Tibial nerve (tissue), 4 donors: ENCODE measurements at regions not wholly inside any gene's neighbourhood (a gene's known extent, or its start where the extent isn't known, plus 50 kb on each side); places are given as distances from the start of the nearest gene placed in this dataset.

Experiments used
- DNase-seq, 2 donors: peaks; one replicate each; pipeline ENCODE4 v3.0.0-alpha.2; 2019; ENCODE audit warnings: low spot score in 2 of 2
- H3K27ac ChIP-seq, 4 donors: fragments of 200-600 bp; sonication (generic) in 3 of 4; one replicate each; pipeline ENCODE4 v1.5.1; 2017 to 2019; ENCODE audit warnings: mild to moderate bottlenecking in 1 of 4
- H3K27me3 ChIP-seq, 2 donors: fragments of 200-600 bp; sonication (generic) in 1 of 2; one replicate each; pipeline versions ENCODE4 v1.5.1 to v1.6.0; 2017 to 2019
- H3K36me3 ChIP-seq, 3 donors: fragments of 200-600 bp; sonication (generic); one replicate each; pipeline ENCODE4 v1.5.1; 2018 to 2019
- H3K4me1 ChIP-seq, 4 donors: fragments of 200-600 bp; sonication (generic) in 3 of 4; one replicate each; pipeline ENCODE4 v1.5.1; 2017 to 2019
- H3K4me3 ChIP-seq, 4 donors: fragments of 200-600 bp; sonication (generic) in 3 of 4; one replicate each; pipeline ENCODE4 v1.5.1; 2017 to 2019; ENCODE audit warnings: mild to moderate bottlenecking in 1 of 4, moderate library complexity in 1 of 4
- H3K9me3 ChIP-seq, 4 donors: fragments of 200-600 bp; sonication (generic) in 3 of 4; one replicate each; pipeline ENCODE4 v1.5.1; 2017 to 2019
- CTCF ChIP-seq, 5 experiments: fragments of 200-600 bp in 3 of 5; fragments of 450-650 bp in 2 of 5; sonication (generic) in 3 of 5; IDR thresholded peaks; one replicate each; pipeline ENCODE4 v1.5.1; 2016 to 2019; ENCODE audit warnings: antibody characterized with exemption in 5 of 5, mild to moderate bottlenecking in 3 of 5, moderate library complexity in 2 of 5
- EP300 ChIP-seq, 2 donors: sonication (generic); formaldehyde crosslinking; IDR thresholded peaks; one replicate each; pipeline ENCODE4 v1.6.1; 2017; ENCODE audit warnings: antibody characterized with exemption in 2 of 2, mild to moderate bottlenecking in 1 of 2
- POLR2A ChIP-seq, 2 donors: fragments of 450-650 bp; IDR thresholded peaks; one replicate each; pipeline ENCODE4 v1.6.1; 2017; ENCODE audit warnings: antibody characterized with exemption in 2 of 2, mild to moderate bottlenecking in 2 of 2, moderate library complexity in 2 of 2
- WGBS, 2 donors: methylation state at CpG; one replicate each; pipeline ENCODE4 v1.1.5; 2018; 5-methylcytosine and 5-hydroxymethylcytosine counted together

- no peaks in the 10 kb centered on the region for H3K36me3 ChIP-seq
- TF ChIP-seq POLR2A (IDR thresholded peaks at IDR 0.05) (no peak), CTCF (IDR thresholded peaks at IDR 0.05) (no peak), EP300 (IDR thresholded peaks at IDR 0.05) (no peak)
- no peaks in the 10 kb centered on the region for H3K4me1 ChIP-seq
- no peak overlapping the region for H3K27ac ChIP-seq
- H3K4me3 ChIP-seq: no peak overlapping the region
- peaks cover 0 to 3% (median 0%) of the 10 kb centered on the region in 4 donors for H3K9me3 ChIP-seq
- DNase-seq: no peak
- no peaks in the 10 kb centered on the region for H3K27me3 ChIP-seq
- WGBS, 2 donors: 95 to 96% methylated on average over 2 of the region's 2 CpGs
These were observed 157.5 kb downstream of the CHRM3 start for GRCh38 chr1:239543873-239544272.

GRCh38 chr1:239545466-239545865 lies 159.1 kb downstream of the CHRM3 start:
- no peak for TF ChIP-seq EP300 (IDR thresholded peaks at IDR 0.05)
- no peak for TF ChIP-seq POLR2A (IDR thresholded peaks at IDR 0.05)
- no peak for TF ChIP-seq CTCF (IDR thresholded peaks at IDR 0.05)
- 78 to 79% methylated on average over 3 of the region's 3 CpGs for WGBS, 2 donors

GRCh38 chr1:239547987-239548386 lies 161.6 kb downstream of the CHRM3 start:
- Histone ChIP-seq H3K4me1 (no peaks in the 10 kb centered on the region), H3K4me3 (no peak overlapping the region), H3K27ac (no peak overlapping the region), H3K27me3 (no peaks in the 10 kb centered on the region), H3K36me3 (no peaks in the 10 kb centered on the region), H3K9me3 (no peaks in the 10 kb centered on the region)
- no peak for TF ChIP-seq CTCF (IDR thresholded peaks at IDR 0.05)
- no peak for TF ChIP-seq EP300 (IDR thresholded peaks at IDR 0.05)
- no peak for TF ChIP-seq POLR2A (IDR thresholded peaks at IDR 0.05)
- WGBS, 2 donors: 41 to 61% methylated on average over 2 of the region's 2 CpGs
- DNase-seq: no peak

More at GRCh38 chr1:239545466-239545865, 159.1 kb downstream of the CHRM3 start:
- Histone ChIP-seq H3K9me3 (peaks cover 0 to 3% (median 0%) of the 10 kb centered on the region in 4 donors), H3K4me3 (no peak overlapping the region), H3K27me3 (no peaks in the 10 kb centered on the region), H3K4me1 (no peaks in the 10 kb centered on the region), H3K36me3 (no peaks in the 10 kb centered on the region), H3K27ac (no peak overlapping the region)
- no peak for DNase-seq

GRCh38 chr1:239550178-239550577 lies 163.8 kb downstream of the CHRM3 start:
- Histone ChIP-seq H3K27me3 (no peaks in the 10 kb centered on the region), H3K36me3 (no peaks in the 10 kb centered on the region), H3K4me3 (no peak overlapping the region), H3K4me1 (no peaks in the 10 kb centered on the region), H3K9me3 (no peaks in the 10 kb centered on the region), H3K27ac (no peak overlapping the region)
- no peak for DNase-seq
- TF ChIP-seq POLR2A (IDR thresholded peaks at IDR 0.05) (no peak), CTCF (IDR thresholded peaks at IDR 0.05) (no peak), EP300 (IDR thresholded peaks at IDR 0.05) (no peak)
- WGBS, 2 donors: 93% methylated on average over 2 of the region's 2 CpGs

GRCh38 chr1:239555350-239555749 lies 169.0 kb downstream of the CHRM3 start:
- 80 to 92% methylated on average over 4 of the region's 4 CpGs for WGBS, 2 donors
- H3K27ac ChIP-seq: no peak overlapping the region
- DNase-seq: no peak
- no peak for TF ChIP-seq EP300 (IDR thresholded peaks at IDR 0.05)
- no peak for TF ChIP-seq CTCF (IDR thresholded peaks at IDR 0.05)
- no peak for TF ChIP-seq POLR2A (IDR thresholded peaks at IDR 0.05)
- no peak overlapping the region for H3K4me3 ChIP-seq
- H3K9me3 ChIP-seq: no peaks in the 10 kb centered on the region
- H3K4me1 ChIP-seq: no peaks in the 10 kb centered on the region
- H3K36me3 ChIP-seq: no peaks in the 10 kb centered on the region
- no peaks in the 10 kb centered on the region for H3K27me3 ChIP-seq
